Endothelial cell of umbilical vein (primary cell): ENCODE measurements at regions not wholly inside any gene's neighbourhood (a gene's known extent, or its start where the extent isn't known, plus 50 kb on each side); places are given as distances from the start of the nearest gene placed in this dataset.

ENCODE experiments used
- GATA2 ChIP-seq: IDR thresholded peaks from 2 replicates; pipeline ENCODE4 v1.7.0; 2011; ENCODE audit warnings: low read depth, mild to moderate bottlenecking, moderate library complexity, mixed read lengths, low read length; ENCODE audit not compliant: insufficient read length, insufficient read depth
- TF ChIP-seq, protein P1 (sequence below), 2 donors: IDR thresholded peaks; 1 replicate in 1 of 2; 2 replicates in 1 of 2; pipeline ENCODE4 v1.5.1; 2011; ENCODE audit warnings: low read length in 2 of 2, mild to moderate bottlenecking in 2 of 2, moderate library complexity in 2 of 2, control low read depth in 1 of 2, inconsistent platforms in 1 of 2, low read depth in 1 of 2; ENCODE audit not compliant: insufficient read depth in 1 of 2; ENCODE audit errors: extremely low read depth in 1 of 2

- TF ChIP-seq, protein P1, sequence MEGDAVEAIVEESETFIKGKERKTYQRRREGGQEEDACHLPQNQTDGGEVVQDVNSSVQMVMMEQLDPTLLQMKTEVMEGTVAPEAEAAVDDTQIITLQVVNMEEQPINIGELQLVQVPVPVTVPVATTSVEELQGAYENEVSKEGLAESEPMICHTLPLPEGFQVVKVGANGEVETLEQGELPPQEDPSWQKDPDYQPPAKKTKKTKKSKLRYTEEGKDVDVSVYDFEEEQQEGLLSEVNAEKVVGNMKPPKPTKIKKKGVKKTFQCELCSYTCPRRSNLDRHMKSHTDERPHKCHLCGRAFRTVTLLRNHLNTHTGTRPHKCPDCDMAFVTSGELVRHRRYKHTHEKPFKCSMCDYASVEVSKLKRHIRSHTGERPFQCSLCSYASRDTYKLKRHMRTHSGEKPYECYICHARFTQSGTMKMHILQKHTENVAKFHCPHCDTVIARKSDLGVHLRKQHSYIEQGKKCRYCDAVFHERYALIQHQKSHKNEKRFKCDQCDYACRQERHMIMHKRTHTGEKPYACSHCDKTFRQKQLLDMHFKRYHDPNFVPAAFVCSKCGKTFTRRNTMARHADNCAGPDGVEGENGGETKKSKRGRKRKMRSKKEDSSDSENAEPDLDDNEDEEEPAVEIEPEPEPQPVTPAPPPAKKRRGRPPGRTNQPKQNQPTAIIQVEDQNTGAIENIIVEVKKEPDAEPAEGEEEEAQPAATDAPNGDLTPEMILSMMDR (IDR thresholded peaks at IDR 0.05; ENCODE audit: extremely low read depth in 1 of 2, insufficient read depth in 1 of 2, low read depth in 1 of 2, low read length in 2 of 2): no peak
- no peak for TF ChIP-seq GATA2
Measured at GRCh38 chr15:95492388-95493070, 838.0 kb upstream of the NR2F2 start.
